ENCODE measurements at regions not wholly inside any gene's neighbourhood (a gene's known extent, or its start where the extent isn't known, plus 50 kb on each side); places are given as distances from the start of the nearest gene placed in this dataset.

DNA sequence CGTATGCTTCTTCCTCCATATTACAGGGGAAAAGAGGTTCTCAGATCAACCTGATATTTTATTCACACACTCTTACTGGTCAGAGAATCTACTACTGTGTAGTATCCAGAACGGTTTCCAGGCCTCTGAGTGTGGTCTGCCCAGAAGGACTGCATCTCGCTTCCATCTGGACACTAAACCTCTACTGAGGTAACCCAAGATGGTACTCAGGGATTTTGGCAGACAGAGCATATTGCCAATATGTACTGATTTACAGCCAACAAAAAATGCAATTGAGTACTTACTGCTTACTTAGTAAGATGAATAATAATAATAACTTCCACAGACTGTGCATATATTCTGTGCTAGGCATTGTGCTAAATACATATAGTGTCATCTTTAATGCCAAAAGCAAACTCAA is 55.8 kb downstream of the CYRIA start:
- H3K36me3 ChIP-seq: no peaks in the 10 kb centered on the region

DNA sequence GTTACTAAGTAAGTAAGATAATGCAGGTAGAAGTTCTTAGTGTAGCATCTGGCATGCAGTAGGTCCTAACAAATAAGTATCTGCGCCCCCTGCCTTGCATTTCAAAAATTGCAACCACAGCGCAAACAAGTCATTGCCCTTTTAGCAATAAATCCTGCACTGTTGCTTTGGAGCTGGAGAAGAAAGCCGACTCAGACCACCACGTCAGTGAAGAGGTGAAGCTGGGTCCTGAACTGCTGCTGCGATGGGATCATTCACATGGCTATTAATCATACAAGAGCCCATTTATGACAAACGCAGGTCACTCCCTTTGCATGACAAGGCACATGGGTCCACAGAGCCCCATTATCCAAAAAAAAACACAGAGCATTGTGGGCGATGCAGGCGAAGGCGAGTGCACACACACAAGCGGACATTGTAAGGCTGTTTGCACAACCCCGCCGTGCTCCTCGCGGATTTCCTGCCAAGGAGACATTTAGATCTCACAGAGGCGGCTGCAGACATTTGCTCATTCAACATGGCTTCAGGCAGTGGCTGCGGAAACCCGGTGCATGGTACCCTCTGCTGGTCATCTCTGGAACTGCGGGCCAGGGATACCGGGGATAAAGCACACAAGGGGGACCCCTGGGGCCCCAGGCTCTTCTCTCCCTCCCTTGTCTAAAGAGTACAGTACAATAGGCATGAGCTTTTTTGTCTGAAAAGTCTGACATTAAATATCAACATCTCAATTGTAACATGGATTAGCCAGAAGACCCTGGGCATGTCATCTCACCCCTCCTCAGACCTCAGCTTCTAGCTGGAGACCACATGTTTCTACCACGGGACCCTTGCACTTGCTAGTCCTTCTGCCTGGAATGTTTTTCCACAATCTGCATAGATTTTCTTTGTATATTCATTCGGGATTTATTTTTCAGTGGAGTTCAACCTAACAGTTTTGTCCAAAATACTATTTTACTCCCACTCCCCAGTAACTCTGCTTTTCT is 56.7 kb downstream of the CYRIA start:
- no peaks in the 10 kb centered on the region for H3K27me3 ChIP-seq (ENCODE audit: insufficient read depth, low read depth, severe bottlenecking)
- TF ChIP-seq, protein P1, sequence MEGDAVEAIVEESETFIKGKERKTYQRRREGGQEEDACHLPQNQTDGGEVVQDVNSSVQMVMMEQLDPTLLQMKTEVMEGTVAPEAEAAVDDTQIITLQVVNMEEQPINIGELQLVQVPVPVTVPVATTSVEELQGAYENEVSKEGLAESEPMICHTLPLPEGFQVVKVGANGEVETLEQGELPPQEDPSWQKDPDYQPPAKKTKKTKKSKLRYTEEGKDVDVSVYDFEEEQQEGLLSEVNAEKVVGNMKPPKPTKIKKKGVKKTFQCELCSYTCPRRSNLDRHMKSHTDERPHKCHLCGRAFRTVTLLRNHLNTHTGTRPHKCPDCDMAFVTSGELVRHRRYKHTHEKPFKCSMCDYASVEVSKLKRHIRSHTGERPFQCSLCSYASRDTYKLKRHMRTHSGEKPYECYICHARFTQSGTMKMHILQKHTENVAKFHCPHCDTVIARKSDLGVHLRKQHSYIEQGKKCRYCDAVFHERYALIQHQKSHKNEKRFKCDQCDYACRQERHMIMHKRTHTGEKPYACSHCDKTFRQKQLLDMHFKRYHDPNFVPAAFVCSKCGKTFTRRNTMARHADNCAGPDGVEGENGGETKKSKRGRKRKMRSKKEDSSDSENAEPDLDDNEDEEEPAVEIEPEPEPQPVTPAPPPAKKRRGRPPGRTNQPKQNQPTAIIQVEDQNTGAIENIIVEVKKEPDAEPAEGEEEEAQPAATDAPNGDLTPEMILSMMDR (IDR thresholded peaks at IDR 0.05; ENCODE audit: low read depth, low read length): peak; percentile 97
- peak overlapping the region; percentile 81 for H3K4me3 ChIP-seq (ENCODE audit: low read depth, low read length)
- H3K27ac ChIP-seq: peak overlapping the region; percentile 21; the same call in 1 of the 2 replicates
- H3K9me3 ChIP-seq (ENCODE audit: severe bottlenecking): no peaks in the 10 kb centered on the region
- DNase-seq: peak; percentile 94
- no peaks in the 10 kb centered on the region for H3K36me3 ChIP-seq

More for the DNA sequence above, 55.8 kb downstream of the CYRIA start:
- no peak overlapping the region for H3K4me3 ChIP-seq (ENCODE audit: low read depth, low read length)
- H3K27ac ChIP-seq: no peak overlapping the region
- H3K9me3 ChIP-seq (ENCODE audit: severe bottlenecking): no peaks in the 10 kb centered on the region
- TF ChIP-seq, protein P1 (IDR thresholded peaks at IDR 0.05; ENCODE audit: low read depth, low read length): no peak
- no peak for DNase-seq
- H3K27me3 ChIP-seq (ENCODE audit: insufficient read depth, low read depth, severe bottlenecking): no peaks in the 10 kb centered on the region

DNA sequence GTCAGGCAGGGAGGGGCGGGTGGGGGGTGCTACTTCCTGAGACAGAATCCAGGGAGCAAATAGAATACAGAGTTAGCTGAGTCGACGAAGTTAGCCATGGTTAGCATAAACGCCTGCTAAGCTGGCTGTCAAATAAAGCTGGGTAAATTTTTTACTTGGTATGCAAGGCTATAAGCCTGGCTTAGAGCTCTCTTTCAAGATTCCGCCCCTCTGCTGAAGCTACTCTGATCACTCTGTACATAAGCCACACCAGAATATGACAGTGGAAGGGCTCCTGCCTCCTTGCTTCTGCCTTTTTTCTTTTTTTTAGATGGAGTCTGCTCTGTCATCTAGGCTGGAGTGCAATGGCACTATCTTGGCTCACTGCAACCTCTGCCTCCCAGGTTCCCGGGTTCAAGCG is 58.3 kb downstream of the CYRIA start:
- Histone ChIP-seq H3K4me3 (ENCODE audit: low read depth, low read length) (no peak overlapping the region), H3K36me3 (no peaks in the 10 kb centered on the region), H3K27ac (no peak overlapping the region), H3K9me3 (ENCODE audit: severe bottlenecking) (no peaks in the 10 kb centered on the region), H3K27me3 (ENCODE audit: insufficient read depth, low read depth, severe bottlenecking) (no peaks in the 10 kb centered on the region)
- DNase-seq: no peak
- TF ChIP-seq, protein P1 (IDR thresholded peaks at IDR 0.05; ENCODE audit: low read depth, low read length): no peak

DNA sequence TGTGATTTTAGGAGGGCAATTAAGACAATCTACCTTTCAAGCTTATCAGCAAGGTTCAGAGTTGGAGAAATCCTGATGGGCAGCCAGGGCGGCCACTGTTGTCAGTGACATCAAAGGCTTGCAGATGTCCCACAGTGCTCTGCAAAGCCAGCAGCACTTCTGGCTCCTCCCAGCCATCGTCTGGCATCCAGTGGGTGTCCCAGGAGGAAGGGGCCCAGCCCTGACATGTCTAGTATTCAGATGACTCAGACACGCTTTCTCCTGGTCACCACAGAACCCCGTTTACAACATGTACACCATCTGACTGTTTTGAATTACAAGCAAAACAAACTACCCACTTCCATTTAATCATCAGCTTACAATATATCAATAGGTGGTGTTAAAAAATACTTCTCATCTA is 61.4 kb downstream of the CYRIA start:
- Histone ChIP-seq H3K27me3 (ENCODE audit: insufficient read depth, low read depth, severe bottlenecking) (no peaks in the 10 kb centered on the region), H3K4me3 (ENCODE audit: low read depth, low read length) (no peak overlapping the region), H3K36me3 (no peaks in the 10 kb centered on the region), H3K9me3 (ENCODE audit: severe bottlenecking) (no peaks in the 10 kb centered on the region), H3K27ac (no peak overlapping the region)
- DNase-seq: no peak
- TF ChIP-seq, protein P1 (IDR thresholded peaks at IDR 0.05; ENCODE audit: low read depth, low read length): no peak

DNA sequence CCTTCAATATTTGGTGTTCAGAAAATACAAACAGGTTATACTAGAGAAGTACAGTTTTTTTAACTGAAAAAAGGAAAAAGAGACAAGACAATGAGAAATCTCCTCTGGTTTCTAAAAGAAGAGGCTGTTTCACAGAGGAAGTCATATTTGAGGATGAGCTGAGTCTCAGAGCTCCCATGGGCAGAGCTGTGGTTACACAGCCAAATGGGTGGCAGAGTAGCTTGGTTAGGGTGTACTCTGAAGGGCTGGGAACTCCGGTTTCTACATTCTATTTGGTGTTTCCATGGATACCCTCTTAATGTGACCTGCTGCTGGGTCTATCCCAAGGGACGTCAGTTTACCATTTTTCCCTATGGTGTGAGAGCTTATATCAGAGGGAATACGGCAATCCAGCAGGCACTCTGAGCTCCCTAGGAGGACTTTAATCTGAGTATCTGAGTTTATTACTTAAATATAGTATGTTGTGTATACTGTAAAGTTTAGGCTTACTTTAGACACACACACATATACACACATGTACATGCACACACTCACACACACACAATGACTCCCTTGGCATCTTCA is 74.2 kb downstream of the CYRIA start:
- no peak for DNase-seq
- Histone ChIP-seq H3K36me3 (no peaks in the 10 kb centered on the region), H3K4me3 (ENCODE audit: low read depth, low read length) (no peak overlapping the region), H3K27ac (no peak overlapping the region), H3K9me3 (ENCODE audit: severe bottlenecking) (no peaks in the 10 kb centered on the region), H3K27me3 (ENCODE audit: insufficient read depth, low read depth, severe bottlenecking) (no peaks in the 10 kb centered on the region)
- TF ChIP-seq, protein P1 (IDR thresholded peaks at IDR 0.05; ENCODE audit: low read depth, low read length): no peak

All from WERI-Rb-1 (cell line).